NCI-H748 treated with DMSO at 0.1 percent for 48 hours (cell line): ENCODE measurements at regions not wholly inside any gene's neighbourhood (a gene's known extent, or its start where the extent isn't known, plus 50 kb on each side); places are given as distances from the start of the nearest gene placed in this dataset.
"Not testable (repeated sequence)": the region's sequence is repeated elsewhere in the genome, so short reads cannot be mapped to it uniquely, and the experiment has no call there.

Source experiments
- DNase-seq: peaks from one replicate; lab custom pipeline; 2025; lab: John Stamatoyannopoulos, UW

DNA sequence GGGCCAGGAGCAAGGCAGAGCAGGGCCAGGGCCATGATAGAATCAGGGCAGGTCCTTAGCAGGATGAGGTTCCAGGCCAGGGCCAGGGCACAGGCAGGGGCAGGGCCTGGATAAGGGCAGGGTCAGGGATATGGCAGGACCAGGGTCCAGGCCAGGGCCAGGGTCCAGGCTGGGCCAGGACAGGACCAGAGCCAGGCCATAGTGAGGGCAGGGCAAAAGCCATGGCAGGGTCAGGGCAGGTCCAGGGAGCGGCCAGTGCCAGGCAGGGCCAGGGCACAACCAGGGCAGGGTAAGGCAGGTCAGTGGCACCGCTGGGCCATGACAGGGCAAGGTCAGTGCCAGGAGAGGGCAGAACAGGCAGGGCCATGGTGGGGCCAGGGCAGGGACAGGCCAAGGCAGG, 152.2 kb downstream of the LIPI start:
- DNase-seq = no peak

DNA sequence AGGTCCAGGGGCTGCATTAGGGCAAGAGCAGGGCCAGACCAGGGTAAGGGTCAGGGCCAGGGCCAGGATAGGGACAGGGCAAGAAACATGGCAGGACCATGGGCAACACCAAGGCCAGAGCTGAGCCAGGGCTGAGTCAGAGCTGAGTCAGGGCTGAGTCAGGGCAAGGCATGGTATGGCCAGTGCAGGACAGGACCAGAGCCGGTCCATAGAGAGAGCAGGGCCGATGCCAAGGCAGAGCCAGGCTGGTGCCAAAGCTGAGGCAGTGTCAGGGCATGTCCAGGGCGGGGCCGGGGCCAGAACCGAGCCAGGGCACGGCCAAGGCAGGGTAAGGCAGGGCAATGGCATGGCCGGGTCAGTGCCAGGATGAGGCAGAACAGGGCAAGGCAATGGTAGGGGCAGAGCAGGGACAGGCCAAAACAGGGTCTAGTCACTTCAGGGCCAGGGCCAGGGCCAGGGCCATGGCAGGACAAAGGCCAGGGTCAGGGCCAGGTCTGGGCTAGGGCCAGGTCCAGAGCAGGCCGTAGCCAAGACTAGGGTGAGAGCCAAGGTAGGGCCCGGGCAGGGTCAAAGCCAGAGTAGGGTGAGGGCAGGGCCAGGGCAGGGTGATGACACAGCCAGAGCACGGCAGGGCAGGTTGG, 152.8 kb downstream of the LIPI start:
- not testable (repeated sequence) for DNase-seq

DNA sequence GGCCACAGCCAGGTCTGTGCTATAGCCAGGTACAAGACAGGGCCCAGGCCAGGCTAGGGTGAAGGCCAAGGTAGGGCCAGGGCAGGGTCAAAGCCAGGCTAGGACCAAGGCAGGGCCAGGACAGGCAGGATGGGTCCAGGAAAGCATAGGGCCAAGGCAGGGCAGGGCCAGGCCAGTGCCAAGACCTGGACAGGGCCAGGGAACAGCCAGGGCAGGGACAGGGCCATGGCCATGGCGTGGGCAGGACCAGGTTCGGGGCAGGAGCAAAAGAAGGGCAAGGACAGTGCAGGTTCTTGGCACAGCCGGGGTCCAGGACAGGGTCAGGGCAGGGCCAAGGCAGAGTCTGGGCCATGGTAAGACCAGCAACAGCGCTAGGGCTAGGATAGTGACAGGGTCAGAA, 153.4 kb downstream of the LIPI start:
- DNase-seq = no peak

DNA sequence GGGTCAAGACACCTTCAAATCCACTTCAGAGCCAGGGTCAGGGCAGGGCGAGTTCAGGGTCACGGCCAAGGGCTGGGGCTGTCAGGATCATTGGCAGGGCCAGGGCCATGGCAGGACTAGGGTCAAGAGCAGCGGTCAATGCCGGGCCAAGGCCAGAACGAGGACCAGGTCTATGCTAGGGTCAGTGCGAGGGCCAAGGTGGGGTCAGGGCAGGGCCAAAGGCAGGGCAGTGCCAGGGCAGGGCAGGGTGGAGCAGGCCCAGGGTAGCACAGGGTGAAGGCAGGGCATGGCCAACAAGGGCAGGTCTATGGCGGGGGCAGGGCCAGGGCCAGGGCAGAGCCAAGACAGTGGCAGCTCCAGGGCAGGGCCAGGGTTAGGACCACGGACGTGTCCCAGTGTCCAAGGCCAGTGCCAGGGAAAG, 154.0 kb downstream of the LIPI start:
- no peak for DNase-seq

DNA sequence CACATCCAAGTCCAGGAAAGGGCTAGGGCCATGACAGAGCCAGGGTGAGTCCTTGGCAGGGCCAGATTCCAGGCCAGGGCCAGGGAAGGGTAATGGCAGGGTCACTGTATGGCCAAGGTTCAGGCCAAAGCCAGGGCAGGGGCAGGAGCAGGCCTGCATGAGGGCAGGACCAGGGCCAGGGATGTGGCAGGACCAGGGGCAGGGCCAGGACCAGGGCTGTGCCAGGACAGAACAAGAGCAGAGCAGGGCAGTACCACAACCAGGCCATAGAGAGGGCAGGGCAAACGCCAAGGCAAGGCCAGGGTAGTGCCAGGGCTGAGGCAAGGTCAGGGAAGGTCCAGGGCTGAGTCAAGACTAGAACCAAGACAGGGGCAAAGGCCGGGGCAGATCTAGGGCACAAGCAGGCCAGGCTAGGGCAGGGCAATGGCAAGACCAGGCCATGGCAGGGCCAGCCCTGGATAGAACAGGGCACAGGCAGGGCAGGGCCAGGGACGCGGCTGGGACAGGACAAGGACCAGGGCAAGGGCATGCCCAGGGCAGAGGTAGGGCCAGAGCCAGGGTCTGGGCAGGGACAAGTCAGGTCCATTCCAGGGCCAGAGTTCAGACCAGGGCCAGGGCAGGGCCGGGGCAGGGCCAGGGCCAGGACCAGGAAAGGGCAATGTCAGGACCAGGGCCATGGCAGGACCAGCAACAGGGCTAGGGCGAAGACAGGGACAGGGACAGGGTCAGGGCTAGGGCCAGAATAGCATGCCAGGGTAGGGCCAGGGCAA, 154.8 kb downstream of the LIPI start:
- DNase-seq = not testable (repeated sequence)

DNA sequence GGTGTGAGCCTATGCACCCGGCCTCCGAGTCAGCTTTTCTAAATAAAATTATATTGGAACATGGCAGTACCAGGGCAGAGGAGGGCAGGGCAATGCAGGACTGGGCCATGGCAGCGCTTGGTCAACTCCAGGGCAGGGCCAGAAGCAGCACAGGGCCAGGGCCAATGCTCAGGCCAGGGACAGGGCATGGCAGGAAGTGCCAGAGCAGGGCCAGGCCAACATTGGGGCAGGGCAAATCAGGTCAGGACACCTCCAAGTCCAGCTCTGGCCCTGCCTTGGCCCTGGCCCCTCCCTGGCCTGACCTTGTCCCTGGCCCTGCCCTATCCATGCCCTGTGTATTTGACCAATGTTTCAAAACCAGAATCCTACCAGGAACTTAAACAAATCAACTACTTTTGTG, 156.1 kb downstream of the LIPI start:
- no peak for DNase-seq

DNA sequence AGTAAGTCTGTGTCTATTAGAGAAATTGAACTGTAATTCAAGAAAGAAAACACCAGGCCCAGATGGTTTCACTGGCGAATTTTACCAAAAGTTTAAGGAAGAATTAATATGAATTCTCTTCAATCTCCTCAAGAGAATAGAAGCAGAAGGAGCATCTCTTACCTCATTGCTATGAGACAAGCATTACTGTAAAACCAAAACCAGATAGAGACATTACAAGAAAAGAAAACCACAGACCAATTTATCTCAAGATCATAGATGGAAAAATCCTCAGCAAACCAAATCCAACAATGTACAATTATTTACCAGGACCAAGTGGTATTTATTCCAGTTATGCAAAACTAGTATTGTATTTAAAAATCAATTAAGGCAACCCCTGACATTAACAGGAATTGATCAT, 160.6 kb downstream of the LIPI start:
- no peak for DNase-seq

DNA sequence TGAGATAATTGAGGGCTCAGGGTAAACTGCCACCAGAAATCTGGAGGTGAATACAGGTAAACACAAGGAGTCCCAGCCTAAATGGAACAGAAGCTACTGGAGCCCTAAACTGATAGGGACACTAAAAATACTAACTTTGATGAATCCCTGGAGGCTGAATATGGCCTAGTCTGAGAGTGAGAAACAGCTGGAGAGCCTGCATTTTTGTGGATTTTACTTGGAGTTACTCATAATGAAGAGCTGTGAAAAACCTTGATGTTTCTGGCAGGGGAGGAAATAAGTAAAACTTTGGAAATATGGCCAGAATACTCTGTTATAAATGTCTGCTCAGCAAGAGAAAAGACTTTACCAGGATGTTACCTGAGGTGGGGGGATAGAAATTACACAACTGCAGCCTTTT, 164.4 kb downstream of the LIPI start:
- no peak for DNase-seq

DNA sequence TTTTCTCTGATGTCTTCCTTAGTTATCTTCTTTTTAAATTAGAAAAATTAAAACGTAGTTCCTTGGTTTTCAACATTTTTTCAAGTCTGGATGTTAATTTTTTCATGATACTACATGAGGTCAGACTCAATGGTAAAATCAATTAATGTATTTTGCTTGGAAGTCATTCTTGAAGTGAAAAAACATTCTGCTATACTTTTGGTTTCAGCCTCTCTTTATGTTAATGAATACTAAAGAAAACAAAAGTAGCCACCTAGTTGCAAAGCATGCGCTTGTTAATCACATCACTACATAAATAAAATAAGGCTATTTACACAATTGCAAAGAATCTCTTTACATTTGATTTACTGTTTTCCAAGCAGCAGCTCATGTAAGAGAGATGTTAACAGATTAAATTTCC, 170.4 kb downstream of the LIPI start:
- no peak for DNase-seq

DNA sequence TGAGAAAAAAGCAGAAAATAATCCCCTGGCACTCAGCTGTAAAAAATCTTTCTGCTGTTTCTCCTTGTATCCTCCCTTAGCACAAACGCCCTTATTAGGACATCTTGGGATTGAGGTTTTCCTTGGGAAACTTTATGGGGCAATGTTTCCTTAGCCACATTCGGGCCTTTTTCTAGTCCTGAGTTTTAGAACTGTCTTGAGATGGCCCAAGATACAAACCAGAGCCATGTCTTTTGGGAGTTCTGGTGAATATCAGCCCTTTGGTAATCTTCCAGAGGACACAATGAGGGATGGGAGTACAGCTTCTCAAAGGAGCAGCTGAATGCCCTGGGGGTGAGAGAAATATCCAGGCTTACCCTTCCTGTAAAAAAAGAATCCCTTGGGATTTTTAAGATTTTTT, 182.1 kb downstream of the LIPI start:
- DNase-seq = not testable (repeated sequence)

DNA sequence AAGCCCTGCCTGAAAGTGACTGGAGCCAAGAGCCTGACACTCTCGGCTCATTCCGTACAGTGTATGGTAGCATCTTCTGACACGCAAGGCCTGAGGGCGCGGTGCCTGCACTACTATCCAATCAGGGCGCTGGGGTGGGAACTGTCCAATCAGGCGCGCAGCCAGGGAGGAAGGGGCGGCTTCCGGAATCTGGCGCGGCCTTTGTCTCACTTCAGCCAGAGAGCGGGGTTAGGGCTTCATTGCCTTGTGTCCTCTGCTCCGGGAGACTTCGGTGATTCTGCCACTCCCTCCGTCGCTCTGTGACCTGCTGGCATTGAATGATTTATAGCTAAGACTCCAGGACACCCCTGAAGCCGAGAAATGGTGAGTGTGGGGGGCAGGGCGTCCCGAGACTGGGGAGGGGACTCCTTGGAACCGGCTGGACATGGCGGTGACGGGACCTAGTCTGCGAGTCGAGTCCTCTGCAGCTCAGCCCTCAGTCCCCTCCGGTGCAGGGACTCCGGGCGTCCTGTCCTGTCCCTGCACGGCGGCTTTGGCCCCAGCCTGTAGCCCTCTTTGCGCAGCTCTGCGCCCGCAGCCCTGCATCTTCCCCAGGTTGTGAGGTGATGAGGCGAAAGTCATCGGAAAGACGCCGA, 183.4 kb downstream of the LIPI start:
- DNase-seq = peak; percentile 62

DNA sequence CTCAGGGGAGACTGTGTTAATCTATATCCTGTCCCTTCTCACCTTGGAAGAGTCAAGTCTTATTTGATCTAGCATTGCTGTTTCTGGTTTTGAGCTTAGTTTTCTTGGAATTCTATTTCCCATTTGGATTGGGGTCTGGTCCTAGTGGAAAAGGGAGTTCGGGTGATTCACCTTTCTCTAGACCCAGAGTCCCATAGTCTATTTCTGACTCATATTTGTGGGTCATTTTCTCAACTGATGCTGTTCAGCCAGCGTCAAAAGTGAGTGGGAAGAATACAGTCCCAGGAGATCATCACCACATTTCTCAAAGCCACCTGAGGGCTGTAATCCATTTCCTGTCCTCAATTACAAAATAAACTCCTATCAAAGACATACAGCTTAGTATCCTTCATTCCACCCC, 190.6 kb downstream of the LIPI start:
- not testable (repeated sequence) for DNase-seq

DNA sequence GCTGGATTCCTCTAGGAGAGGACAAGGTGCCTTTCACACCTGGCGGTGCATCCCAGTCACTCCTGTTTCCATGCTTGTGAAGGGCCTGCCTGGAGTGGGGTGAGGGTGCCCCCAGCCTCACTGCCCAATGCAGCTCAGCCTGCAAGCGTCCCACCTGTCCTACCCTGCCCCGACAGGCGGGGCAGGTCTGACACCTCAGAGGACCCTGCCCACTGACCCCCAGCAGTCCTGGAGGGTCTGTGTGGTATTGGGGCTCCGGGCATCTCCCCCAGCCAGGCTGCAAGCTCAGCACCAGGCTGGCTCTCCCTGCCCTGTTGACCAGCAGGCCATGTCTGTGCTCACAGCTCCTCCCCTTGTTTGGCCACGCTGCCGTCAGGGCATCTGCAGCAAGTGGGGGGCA, 194.9 kb downstream of the LIPI start:
- DNase-seq = not testable (repeated sequence)

DNA sequence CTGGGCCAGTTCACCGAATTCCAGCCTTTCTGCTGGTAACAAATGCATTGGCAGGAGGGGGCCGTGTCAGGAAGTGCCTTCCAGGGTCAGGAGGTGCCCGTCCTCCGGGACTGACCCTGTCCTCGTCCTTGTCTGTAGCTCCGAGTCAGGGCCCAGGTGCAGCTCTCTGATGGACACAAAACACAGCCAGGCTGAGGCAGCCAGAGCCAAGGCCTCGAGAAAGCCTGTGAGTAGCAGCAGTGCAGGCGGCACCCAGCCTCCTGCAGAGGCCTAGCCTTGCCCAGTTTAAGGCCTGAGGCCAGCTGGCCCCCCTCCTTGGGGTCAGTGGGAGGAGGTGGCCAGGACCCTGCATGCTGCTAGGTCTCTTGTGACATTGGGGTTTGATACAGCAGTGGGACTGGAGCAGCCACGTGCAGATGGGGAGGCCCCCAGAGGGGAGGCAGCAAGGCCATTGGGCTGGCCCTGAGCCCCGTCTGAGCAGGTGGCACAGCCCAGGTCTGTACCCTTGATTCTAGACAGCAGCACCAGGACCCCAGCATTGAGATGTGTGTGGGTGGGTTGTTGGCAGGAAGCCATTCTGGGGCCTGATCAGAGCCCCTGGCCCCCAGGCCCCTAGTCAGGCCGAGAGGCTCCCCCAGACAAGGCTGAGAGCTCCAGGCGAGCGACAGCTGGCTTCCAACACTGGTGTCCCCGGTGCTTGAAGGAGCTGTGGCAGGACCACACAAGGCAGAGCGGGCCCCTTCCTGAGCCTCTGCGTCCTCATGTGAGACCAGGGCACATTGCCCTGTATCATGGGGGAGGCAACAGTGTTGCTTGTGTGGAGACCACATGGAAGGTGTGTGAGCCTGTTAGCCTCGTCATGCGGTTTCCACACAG, 196.9 kb downstream of the LIPI start:
- not testable (repeated sequence) for DNase-seq

DNA sequence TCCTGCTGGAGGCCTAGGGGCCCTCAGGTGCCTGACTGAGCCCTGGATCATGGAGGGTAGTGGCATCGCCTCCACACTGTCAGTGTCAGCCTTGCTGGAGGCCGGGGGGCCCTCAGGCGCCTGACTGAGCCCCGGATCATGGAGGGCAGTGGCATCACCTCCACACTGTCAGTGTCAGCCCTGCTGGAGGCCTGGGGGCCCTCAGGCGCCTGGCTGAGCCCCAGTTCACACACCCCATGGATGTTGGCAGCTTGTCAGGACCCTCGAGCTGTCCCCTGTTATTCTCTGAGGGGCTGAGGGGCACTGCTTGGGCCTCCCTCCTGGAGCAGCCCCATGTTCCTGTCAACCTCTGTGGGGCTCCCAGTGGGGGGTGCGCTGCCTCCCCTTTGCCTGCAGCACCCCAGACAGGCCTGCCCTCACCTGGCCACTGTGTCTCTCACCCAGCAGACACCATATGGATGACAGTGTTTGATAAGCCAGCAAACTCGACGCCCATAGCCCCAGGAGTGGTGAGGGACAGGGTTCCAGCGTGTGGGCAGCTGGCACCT, 197.6 kb downstream of the LIPI start:
- DNase-seq = no peak

DNA sequence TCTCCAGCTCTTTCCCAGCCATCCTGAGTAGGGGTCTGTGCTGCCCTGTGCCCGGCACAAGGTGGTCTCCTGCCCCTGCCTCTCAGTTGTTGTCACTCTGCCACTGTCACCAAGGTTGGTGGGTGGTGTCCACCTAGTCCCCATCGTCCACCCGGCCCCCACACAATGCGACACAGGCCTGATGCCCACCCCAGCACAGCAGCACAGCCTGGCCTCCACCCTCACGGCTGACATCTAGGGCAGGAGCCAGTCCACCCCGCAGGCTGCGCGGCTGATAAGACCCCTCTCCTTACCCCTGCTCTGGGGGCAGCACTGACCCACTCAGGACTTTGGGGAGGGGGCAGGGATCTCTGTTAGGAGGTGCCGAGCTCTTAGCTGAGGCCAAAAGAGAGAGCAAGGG, 198.3 kb downstream of the LIPI start:
- DNase-seq = no peak

DNA sequence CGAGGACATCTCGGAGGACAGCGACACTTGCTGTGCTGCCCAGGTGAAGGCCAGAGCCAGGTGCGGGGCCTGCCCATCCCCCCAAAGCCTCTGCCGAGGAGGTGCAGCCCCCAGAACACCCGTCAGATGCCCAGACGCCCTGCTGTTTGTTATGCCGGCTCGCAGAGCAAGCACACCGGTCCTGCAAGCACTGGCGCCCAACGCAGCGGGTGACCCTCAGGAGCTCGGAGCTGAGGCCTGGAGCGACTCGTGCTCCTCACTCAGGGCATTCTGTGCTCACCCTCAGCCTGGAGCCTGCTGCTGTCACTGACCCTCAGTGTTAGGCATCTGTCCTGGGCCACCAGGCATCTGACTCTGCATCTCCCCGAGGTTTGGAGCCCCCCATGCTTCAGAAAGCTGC, 199.0 kb downstream of the LIPI start:
- not testable (repeated sequence) for DNase-seq

DNA sequence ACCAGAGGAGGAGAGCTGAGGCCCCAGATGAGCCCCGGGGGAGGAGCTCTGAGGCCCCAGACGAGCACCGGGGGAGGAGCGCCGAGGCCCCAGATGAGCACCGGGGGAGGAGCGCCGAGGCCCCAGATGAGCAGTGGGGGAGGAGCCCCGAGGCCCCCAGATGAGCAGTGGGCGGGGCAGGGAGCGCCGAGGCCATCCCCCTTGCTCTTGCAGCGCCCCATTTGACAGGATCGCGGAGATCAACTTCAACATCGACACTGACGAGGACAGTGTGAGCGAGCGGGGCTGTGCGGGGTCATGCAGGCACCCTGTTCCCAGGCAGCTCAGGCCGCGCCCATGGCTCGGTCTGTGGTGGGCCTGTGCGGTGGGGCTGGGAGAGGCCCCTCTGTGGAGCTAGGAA, 199.6 kb downstream of the LIPI start:
- DNase-seq = not testable (repeated sequence)

DNA sequence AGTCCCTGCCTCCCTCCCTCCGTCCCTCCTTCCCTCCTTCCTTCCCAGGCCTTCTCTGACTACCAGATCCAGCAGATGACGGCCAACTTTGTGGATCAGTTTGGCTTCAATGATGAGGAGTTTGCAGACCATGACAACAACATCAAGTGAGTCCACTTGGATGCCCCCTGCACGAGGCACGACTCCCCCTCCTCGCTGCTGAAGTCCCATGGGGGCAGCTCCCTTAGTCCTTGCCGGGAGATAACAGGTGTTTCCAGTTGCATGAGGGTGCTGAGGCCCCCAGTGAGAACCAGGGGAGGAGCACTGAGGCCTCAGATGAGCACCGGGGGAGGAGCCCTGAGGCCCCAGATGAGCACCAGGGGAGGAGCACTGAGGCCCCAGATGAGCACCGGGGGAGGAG, 200.0 kb downstream of the LIPI start:
- DNase-seq = no peak

DNA sequence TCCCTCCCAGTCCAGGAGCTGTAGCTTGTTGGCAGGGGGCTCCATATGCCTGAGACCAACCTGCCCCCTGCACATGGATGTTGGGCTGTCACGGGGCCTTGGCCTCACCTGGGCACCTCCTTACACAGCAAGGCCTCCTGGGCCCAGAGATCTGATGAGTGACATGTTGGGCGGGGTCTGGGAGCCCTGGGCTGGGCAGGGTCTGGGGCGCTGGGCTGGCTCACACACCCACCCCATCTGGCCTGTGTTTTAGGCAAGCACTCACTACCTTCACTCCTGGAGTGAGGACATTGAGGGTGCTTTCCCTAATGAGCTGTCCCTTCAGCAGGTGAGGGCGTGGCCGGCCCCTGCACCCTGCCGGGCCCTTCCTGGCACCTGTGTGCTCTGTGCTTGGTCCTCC, 200.8 kb downstream of the LIPI start:
- DNase-seq = not testable (repeated sequence)

DNA sequence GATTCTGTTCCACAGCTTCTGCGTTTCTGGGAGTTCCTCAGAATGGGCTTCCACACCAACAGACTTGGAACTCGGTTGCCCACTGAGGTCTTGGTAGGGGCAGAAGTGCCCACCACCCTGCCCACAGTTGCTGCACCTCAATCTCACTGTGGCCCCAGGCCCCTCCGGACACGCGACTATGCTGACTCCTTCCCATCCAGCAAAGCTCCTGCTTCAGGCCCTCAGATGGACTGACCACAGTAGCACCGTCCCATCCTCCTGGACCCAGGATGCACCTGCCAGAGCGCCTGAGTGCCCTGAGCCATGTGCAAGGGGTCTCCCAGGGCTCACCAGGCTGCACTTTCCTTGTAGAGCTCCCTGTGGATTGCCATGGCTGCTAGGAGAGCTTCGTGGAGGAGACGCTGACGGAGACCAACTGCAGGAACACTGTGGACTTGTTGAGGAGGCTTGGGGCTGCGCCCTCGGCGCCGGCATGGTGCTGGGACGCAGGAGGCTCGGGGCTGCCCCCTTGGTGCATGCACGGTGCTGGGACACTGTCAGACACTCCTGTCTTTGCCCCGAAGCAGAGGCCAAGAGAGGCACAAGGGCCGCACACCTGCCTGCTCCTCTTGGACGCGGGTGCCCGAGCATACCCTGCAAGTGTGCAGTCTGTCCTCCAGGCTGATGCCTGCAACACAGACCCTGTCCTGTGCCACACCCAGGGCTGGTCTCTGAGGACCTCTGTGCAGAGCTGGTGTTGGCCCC, 201.3 kb downstream of the LIPI start:
- DNase-seq = not testable (repeated sequence)
